ENCODE measurements at regions not wholly inside any gene's neighbourhood (a gene's known extent, or its start where the extent isn't known, plus 50 kb on each side); places are given as distances from the start of the nearest gene placed in this dataset.

GRCh38 chr5:25393957-25394356 is 749.2 kb upstream of the CDH10 start:
- TF ChIP-seq POLR2AphosphoS5 (IDR thresholded peaks at IDR 0.05) (no peak), POLR2A (IDR thresholded peaks at IDR 0.05) (no peak), CTCF (IDR thresholded peaks at IDR 0.05) (no peak), EP300 (IDR thresholded peaks at IDR 0.05) (no peak)
